HG02884 (cell line): ENCODE measurements at regions not wholly inside any gene's neighbourhood (a gene's known extent, or its start where the extent isn't known, plus 50 kb on each side); places are given as distances from the start of the nearest gene placed in this dataset.

Experiments
- ATAC-seq: cut with Tn5 transposase; IDR thresholded peaks from one replicate; pipeline ENCODE4 v1.9.1; 2021; ENCODE audit warnings: mild to moderate bottlenecking, moderate library complexity; ENCODE audit not compliant: unreplicated experiment

DNA sequence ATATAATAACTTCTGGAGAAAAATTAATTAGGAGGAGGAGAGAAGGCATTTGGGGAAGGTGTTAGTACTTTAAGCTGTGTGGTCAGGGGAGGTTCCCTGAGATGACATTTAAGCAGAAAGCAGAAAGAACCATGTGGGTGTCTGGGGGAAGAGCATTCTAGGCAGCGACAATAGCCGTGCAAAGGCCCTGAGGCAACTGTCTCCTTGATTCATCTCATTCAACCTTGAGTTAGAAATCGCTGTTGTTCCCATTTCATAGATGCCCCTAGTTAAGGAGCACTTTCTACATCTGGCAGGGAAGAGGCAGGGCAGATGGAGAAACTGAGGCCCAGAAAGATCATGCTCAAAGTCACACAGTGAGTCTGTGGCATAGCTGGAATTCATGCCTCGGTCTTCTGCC lies 108.6 kb upstream of the RUNX3 start:
- no peak for ATAC-seq

DNA sequence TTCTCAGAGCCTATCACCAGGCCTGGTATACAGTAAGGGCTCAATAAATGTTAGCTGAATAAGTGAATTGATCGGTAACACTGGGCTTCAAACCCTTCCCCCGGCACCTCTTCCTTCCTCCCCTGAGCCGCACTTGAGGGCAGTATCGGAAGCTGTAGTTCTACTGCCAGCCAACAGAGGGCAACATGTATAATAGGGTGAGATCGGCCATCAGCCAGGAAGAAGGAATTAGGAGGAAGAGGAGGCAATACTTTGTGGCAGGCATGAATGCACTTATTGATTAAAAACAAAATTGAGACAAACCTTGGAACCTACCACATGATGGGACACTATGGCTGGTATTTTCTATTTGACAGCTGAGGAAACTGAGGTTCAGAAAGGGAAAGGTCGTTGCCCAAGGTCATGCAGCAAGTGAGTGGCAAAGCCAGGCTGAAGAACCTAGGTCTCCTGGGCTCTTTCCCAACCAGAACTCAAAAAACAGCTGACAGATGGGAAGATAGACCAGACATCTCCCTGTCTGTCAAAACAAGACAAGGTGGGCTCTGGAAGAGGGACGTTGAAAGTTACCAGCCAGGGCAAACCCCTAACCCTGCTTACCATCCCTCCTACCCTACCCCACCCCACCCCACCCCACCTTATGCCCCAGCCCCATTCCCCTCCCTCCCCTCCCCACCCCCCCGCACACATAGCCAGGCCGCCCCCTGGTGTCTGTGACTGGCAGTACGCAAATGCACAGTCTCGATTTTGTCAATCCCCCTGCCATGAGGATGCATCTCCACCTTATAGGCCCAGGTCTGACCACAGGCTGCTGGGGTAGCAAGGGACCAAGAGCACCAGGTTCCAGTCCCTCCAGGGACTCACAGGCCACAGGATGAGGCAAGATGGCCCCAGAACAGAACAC lies 107.3 kb upstream of the RUNX3 start:
- ATAC-seq, result no peak

DNA sequence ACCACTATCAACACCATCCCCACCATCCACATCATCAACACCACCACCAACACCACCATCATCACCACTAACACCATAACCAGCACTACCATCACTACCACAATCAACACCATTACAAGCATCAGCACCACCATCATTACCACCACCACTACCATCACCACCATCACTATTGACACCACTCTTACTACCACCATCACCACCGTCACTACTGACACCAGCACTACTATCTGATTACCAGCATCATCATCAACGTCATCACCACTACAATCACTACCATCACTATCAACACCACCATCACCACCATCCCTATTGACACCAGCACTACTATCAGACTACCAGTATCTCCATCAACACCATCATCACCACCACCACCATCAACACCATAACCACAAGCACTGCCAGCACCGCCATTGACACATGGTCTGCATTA lies 106.1 kb upstream of the RUNX3 start:
- no peak for ATAC-seq

DNA sequence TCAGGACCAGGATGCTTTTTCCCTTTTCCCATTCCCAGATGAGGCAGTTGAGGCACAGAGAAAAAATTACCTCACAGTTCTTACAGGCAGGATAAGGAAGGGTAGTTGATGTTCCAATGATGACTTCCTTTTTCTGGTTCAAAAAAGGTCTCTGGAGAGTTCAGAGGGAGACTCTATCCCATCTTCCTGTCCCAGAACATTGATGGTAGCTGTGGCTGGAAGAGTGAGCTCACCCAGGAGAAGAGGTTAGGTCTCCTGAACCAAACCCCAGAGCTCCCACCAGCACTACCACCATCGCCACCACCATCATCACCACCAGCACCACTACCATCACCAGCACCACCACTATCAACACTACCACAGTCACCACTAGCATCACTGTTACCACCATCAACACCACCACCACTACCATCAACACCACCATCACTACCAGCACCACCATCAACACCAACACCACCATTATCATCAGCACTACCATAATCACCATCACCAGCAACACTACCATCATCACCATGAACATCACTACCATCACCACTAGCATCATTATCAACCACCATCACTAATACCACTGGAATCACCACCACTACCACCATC lies 105.5 kb upstream of the RUNX3 start:
- ATAC-seq, result no peak

DNA sequence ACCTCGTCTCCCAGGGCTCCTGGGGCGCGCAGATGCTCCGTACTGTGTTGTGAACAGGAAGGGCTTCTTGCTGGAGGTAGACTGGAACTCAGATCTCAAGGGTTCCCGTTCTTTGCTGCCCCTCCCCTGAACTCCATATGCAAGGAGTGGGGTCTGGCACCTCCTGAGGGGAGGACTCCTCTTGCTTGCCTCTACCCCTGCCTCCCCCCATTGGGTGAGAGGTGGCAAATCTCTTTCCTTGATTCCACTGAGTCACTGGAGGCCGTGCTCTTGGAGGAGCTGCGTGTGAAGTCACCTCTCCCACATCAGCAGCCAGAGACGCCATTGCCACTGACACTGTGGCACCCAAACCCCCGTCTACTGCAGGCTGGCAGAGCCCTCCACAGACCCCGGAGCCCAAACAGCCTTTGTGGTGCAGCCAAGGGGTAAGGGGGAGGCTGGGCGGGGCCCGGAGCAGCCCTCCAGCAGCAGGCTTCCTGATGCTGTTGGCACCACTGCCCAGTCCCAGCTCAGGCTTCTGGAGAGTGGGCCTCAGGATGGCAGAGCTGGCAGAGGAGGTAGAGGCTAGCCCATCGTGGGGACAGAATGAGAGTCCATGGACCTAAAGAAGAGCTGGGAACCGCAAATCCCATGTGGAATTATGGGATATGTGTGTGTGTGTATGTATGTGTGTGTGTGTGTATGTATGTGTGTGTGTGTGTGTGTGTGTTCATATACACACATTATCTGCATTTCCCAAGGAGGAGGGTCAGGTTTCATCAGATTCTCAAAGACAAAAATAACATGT lies 104.9 kb upstream of the RUNX3 start:
- ATAC-seq, result no peak

DNA sequence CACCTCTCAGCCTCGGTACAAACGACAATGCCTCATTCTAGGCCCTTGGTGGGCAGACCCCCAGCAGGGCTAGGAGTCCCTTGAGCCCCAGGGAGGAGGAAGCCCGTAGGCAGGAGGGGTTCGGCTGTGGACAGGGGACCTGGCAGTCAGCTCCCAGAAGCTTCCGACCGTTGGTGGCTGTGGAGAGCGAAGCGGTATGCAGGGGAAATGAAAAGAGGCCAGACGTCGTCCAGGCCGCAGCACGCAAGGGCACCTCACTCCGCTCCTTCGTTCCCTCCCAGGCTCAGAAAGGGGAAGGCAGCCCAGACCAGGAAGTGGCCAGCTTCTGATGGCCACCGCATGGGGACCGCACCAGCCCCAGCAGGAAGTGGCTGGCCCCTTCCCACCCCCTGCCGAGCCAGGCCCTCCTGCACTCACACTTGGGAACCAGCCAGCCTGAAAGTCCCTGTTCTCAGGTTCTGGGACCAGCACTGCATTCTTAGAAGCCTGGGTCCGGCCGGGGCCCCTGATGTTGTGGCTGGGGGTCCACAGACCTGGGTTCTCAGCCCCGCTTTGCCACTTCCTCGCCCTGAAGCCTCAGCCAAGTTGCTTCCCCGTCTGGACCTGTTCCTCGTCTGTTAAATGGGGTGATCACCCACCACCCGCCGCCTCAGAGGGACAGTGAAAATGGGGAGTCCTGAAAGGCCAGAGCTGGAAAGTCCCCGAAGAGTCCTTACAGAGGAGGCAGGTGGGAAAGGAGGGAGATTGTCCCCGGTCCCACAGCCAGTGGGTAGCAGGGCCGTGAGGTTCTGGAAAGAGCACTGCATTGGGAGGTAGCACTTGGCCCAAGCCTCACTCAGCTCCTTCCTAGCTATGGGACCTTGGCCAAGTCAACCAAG lies 104.0 kb upstream of the RUNX3 start:
- no peak for ATAC-seq

DNA sequence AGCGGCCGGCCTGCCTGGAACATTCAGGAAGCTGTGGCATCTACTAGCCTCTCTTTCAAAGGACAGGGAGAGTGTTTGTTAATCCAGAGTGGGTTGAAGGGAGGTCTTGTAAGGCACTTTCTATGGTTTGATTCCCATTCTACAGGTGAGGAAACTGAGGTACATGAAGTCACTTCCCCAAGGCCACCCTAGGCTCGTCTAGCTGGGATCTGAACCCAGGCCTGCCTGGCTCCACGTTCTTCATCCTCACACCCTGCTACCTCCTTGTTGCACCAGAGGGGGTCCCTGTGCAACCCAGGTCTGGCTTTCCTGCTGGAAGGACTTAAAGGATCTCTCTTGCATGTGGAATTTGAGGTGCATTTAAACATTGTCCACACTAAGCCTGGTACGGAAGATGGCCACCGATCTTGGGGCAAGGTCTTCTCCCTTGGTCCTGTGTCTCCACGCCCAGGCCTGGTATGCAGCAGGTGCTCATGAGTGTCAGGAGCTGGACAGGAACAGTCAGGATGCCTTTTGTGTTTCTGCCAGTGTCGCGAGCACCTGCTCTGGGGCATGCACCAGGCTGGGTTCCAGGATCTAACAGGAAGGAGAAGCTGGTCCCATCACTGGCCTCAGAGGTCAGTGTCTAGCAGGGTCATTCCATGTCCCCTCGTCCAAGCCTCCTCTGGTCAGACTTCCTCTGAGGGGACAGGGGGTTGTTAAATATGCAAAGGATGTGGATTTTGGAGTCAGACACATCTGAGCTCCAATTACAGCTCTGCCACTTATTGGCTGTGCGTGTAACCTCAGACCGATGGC lies 103.2 kb upstream of the RUNX3 start:
- ATAC-seq, result no peak

DNA sequence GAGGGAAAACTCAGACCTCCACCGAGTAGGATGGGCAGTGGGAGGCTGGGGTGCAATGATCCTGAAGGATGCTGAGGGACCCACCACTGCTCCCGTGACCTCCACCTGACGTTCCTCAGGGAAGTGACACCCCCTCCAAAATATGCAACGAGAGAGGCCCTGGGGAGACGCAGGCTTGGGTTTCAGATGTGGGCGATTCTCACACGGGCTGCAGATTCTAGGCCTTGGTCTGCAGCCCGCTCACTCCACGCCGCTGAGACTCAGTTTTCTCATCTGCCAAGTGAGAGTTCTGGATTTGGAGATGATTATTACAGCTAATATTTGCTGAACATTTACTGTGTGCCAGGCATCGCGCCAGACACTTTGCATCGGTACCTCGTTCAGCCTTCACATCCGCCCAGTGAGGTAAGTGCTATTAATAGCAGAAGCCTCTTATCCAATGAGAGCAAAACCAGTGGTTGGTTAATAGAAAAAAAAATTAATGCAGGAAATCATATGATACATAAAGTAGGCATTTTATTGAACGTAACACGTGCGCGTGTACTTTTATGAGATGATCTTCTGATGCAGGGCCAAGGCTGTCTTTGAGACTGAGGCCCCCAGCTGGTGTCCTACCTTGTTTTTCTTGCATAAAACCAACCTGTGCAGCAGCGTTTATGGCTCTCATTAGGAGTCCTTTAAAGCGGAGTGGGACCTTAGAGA lies 102.0 kb upstream of the RUNX3 start:
- no peak for ATAC-seq

DNA sequence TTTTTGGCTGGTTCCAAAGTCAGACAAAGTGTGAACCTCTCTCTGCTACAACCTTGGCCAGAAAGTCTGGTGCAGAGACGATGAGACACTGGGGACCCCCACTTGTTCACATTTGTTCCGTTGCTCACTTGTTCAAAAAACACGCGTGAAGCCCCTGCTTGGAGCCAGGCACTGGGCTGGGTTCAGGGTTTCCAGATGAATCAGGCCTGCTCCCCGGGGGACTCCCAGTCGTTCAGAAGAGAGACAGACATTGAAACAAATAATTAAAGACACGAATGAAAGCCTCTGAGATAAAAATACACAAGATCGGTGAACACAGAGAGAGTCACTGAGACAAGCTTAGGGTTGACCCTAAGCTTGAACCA lies 101.5 kb upstream of the RUNX3 start:
- no peak for ATAC-seq

DNA sequence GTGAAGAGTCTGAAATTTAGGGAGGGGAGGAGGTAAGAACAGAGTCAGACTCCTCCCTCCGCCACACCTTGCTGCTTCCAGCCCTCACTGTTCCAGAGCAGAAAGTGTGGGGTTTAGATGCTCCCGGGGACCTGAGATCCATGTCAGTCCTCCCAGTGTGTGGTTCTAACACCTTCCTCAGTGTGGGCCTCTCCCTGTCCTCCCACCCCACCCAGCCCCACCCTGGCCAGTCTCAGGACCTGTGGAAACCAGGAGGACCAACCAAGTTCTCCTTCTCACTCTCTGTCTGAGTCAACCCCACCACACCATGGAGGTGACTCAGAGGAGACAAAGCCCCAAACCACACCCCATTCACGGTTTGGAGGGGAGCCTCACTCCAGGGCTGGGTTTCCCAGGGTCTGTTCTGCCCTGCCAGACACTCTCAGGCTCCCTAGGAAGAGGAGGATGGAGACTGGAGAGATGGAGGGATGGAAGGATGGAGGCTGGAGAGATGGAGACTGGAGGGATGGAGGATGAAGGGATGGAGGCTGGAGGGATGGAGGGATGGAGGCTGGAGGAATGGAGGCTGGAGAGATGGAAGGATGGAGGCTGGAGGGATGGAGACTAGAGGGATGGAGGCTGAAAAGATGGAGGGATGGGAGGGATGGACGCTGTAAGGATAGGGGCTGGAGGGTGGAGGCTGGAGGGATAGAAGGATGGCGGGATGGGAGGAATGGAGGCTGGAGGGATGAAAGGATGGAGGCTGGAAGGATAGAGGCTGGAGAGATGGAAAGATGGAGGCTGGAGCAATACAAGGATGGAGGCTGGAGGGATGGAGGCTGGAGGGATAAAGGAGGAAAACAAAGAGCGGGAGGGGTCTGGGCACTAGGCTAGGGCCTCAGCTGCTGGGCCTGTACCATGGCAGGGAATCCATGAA lies 100.9 kb upstream of the RUNX3 start:
- no peak for ATAC-seq

DNA sequence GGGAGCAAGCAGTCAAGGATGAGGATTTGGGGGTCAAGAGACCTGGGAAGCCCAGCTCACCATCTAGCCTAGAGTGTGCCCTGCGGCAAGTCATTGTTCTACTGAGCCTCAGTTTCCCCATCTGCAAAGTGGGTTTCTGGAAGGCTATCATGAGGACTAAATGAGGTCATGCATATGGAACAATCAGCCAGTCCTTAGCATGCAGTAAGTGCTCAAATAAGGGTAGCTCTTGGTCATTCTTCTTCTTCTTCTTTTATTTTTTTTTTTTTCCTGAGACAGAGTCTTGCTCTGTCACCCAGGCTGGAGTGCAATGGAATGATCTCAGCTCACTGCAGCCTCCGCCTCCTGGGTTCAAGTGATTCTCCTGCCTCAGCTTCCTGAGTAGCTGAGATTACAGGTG lies 99.9 kb upstream of the RUNX3 start:
- no peak for ATAC-seq

DNA sequence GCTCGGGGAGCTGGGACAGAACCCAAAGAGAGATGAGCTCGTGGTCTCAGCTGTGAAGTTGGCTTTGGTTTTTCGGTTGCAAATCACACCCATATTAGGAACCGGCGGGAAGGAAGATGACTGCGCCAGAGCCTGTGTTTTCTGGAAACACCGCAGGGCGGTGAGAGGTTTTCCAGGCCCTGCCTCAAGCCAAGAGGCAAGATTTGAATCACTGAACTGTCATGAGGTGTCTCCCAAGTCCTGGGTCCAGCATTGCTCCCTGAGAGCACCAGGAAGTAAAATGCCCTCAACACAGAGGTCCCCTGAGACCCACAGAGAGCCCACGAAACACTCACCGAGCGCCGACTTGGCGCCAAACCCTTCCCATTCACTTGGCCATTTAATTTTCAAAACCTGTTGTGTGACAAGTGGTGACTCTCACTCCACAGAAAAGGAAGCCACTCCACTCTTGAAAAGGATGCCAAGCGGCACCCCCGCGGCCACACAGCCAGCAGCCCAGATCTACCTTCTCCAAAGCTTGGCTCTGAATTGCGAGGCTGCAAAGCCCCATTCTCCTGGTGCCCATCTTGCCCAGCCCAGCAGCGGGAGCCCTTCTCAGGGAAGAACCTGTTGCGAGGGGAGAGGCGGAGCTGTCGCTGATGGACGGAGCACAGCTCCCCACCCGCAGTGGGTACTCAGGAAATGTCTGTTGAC lies 99.0 kb upstream of the RUNX3 start:
- no peak for ATAC-seq

DNA sequence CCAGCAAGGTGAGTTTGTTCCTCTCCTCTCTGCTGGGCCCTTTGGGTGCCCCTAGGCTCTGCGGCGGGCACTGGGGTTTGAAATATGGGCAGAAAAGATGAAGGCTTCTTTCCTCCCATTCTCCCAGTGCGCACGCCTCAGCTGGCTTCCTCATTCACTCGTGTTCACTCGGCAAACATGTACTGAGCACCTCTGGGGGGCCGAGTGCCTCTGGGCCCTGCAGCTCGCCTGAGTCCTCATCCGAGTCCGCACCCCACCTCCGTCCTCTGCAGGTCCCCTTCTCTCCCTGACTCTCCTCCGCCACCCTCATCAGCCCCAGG lies 98.5 kb upstream of the RUNX3 start:
- ATAC-seq, result no peak

DNA sequence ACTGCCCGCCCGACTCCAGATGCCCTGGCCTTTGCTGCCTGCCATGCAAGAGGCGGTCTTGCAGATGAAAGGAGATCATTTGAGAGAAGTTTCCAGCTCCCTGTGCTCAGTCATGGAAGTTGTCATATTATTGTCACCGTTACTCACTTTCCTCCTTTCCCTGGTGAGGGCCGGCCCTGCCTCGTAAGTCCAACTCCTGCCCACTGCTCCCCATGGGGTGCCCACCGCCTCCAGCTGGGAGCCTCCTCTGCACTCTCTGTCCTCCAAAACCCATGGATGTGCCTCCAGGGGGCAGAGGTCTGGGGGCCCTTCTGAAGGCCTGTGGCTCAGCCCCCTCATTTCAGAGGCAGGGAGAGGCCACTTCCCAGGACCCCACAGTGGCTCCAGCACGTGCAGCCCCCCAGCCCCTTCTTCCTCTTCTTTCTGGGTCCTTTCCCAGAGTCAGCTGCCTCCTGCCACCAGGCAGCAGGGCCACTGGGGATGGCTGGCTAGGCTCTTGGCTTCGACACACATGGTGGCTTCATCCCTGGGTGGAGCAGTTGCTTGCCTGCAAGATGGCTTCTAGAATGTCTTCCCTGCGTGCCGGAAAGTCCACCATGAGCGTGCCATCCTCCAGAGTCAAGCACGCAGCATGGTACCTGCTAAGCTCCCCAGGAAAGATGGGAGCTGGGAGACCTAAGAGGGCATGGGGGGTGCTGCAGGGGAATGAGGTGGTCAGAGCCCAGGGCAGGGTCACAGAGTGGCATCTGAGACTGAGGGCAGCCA lies 97.9 kb upstream of the RUNX3 start:
- ATAC-seq, result no peak

DNA sequence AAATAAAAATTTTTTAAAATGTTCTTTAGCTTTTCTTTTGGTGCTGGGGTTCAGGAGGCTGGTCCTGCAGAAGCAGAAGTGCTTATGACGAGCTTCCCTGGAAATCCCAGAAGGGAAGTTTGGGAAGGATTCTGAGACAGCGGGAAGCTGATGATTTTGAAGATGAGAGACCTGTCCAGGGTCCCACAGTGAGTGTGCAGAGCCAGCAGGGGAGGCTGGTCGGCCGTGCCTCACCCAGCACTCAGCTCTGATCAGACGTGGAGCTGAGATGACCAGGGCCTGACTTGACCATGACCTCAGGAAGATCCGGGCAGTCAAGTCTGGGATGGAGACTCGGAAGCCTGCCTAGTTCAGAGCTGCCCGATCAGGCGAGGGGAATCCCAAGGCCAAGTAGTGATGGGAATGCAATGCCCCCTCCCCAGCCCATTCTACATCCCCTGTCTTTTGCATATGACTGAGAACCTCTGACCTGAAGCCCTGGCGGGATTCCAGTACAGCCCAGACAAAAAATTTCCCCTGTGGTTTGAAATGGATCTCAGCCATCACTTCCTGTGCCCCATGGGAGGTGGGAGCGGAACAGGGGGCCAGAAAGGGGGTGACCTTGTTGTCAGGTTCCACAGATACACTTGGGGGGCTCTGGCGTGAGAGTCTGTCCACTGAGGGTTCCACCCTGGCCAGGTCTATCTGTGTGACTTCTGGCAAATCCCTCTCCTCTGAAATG lies 96.8 kb upstream of the RUNX3 start:
- ATAC-seq, result no peak

DNA sequence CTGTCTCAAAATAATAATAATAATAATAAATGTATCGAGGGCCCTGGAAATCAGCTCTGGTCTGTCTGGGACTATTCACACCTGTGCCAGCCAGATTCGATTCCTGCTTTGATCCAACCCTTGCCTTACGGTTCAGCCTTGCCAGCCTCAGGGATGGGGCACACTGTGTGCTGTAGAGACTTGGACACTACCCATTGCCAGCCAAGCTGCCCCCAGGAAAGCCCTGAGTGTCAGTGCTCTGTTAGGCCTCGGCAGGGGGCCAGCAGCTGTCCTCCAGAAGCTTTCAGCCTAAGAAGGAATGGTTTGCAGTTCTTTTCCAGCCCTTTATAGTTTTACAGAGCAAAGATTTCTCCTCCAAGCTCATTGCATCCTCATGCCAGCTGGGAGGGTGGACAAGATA lies 96.2 kb upstream of the RUNX3 start:
- no peak for ATAC-seq
